ENCODE measurements at regions not wholly inside any gene's neighbourhood (a gene's known extent, or its start where the extent isn't known, plus 50 kb on each side); places are given as distances from the start of the nearest gene placed in this dataset.
A peak's percentile ranks its signal among the peaks of the same experiment; 100 is the strongest.

GRCh38 chr7:84684836-84685480, 490.4 kb upstream of the SEMA3A start:
- TF ChIP-seq, protein P1, sequence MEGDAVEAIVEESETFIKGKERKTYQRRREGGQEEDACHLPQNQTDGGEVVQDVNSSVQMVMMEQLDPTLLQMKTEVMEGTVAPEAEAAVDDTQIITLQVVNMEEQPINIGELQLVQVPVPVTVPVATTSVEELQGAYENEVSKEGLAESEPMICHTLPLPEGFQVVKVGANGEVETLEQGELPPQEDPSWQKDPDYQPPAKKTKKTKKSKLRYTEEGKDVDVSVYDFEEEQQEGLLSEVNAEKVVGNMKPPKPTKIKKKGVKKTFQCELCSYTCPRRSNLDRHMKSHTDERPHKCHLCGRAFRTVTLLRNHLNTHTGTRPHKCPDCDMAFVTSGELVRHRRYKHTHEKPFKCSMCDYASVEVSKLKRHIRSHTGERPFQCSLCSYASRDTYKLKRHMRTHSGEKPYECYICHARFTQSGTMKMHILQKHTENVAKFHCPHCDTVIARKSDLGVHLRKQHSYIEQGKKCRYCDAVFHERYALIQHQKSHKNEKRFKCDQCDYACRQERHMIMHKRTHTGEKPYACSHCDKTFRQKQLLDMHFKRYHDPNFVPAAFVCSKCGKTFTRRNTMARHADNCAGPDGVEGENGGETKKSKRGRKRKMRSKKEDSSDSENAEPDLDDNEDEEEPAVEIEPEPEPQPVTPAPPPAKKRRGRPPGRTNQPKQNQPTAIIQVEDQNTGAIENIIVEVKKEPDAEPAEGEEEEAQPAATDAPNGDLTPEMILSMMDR (IDR thresholded peaks at IDR 0.05; ENCODE audit: insufficient read depth, low read depth, low read length) = no peak
- no peak for DNase-seq (ENCODE audit: low read depth)
- H3K4me3 ChIP-seq (ENCODE audit: low read depth, low read length) = no peak overlapping the region

- TF ChIP-seq, protein P1 (IDR thresholded peaks at IDR 0.05; ENCODE audit: insufficient read depth, low read depth, low read length) = no peak
- H3K4me3 ChIP-seq (ENCODE audit: low read depth, low read length) = no peak overlapping the region
- no peak for DNase-seq (ENCODE audit: low read depth)
Observed at GRCh38 chr7:84682543-84682942, 488.0 kb upstream of the SEMA3A start.

- H3K4me3 ChIP-seq (ENCODE audit: low read depth, low read length) = no peak overlapping the region
- DNase-seq (ENCODE audit: low read depth) = no peak
- TF ChIP-seq, protein P1 (IDR thresholded peaks at IDR 0.05; ENCODE audit: insufficient read depth, low read depth, low read length) = no peak
Observed at GRCh38 chr7:84678841-84679240, 484.3 kb upstream of the SEMA3A start.

- no peak overlapping the region for H3K4me3 ChIP-seq (ENCODE audit: low read depth, low read length)
- TF ChIP-seq, protein P1 (IDR thresholded peaks at IDR 0.05; ENCODE audit: insufficient read depth, low read depth, low read length) = no peak
- DNase-seq (ENCODE audit: low read depth) = peak; percentile 21
Observed at GRCh38 chr7:84677117-84677732, 482.6 kb upstream of the SEMA3A start.

DNA sequence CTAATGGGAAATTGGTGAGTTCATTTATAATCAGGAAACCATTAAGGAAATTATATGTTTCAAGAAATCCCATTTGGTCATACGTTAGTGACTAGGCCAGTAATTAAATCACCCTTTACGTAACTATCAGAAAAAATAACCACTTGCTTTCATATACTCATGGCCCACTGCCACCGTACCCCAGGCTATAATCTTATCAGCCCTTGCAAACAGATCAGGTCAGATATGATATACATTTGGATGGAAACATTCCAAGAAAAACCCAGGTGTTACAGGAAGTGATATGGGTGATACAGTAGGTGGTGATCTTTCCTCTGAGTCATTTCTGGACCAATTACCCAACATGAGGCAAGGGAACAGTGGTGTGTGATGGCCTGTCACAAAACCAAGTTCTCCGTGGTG, 481.0 kb upstream of the SEMA3A start:
- no peak overlapping the region for H3K4me3 ChIP-seq (ENCODE audit: low read depth, low read length)
- TF ChIP-seq, protein P1 (IDR thresholded peaks at IDR 0.05; ENCODE audit: insufficient read depth, low read depth, low read length) = no peak
- no peak for DNase-seq (ENCODE audit: low read depth)

DNA sequence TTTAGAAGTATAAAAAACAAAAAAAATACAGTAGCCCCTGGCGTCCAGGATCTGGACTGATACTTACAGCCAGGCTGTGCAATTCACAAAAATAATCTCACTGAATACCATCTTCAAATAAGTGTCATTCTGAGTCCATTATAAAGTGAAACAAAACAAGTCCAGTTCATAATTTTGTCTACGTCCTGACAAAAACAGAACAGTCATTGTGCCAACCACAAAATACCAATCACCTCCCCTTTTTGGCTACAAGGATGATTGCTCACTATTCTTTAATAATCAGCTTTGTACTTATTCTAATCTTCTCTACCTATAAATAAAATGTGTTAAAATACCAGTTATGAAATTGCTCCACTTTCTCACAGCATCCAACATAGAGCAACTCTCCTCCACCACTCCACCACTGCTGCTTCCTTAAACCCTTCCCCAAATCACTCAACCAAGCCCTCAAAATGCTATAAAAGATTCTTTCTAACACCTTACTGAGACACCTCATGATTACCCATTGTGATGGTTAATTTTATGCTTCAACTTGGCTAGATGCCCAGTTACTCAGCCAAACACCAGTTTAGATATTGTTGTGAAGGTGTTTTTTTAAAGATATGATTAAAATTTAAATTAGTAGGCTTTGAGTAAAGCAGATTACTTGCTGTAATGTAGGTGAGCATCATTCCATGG, 479.8 kb upstream of the SEMA3A start:
- no peak for DNase-seq (ENCODE audit: low read depth)
- H3K4me3 ChIP-seq (ENCODE audit: low read depth, low read length) = no peak overlapping the region
- TF ChIP-seq, protein P1 (IDR thresholded peaks at IDR 0.05; ENCODE audit: insufficient read depth, low read depth, low read length) = no peak

All from fibroblast of villous mesenchyme (primary cell).